Keratinocyte (primary cell): ENCODE measurements at regions not wholly inside any gene's neighbourhood (a gene's known extent, or its start where the extent isn't known, plus 50 kb on each side); places are given as distances from the start of the nearest gene placed in this dataset.

Experiments used
- EZH2 ChIP-seq: IDR thresholded peaks from one replicate; pipeline ENCODE4 v1.6.1; 2012; ENCODE audit warnings: inconsistent platforms, mild to moderate bottlenecking, low read length, moderate library complexity
- TF ChIP-seq, protein P1 (sequence below), 3 experiments: IDR thresholded peaks in 1 of 3; conservative IDR thresholded peaks in 1 of 3; optimal IDR thresholded peaks in 1 of 3; 2 replicates in 2 of 3; 3 replicates in 1 of 3; pipeline versions ENCODE3 to v1.5.1; 2011; ENCODE audit warnings: low read length in 3 of 3, mild to moderate bottlenecking in 3 of 3, moderate library complexity in 2 of 3, control low read depth in 1 of 3, inconsistent platforms in 1 of 3; ENCODE audit not compliant: insufficient read depth in 2 of 3; ENCODE audit errors: extremely low read depth in 1 of 3

DNA sequence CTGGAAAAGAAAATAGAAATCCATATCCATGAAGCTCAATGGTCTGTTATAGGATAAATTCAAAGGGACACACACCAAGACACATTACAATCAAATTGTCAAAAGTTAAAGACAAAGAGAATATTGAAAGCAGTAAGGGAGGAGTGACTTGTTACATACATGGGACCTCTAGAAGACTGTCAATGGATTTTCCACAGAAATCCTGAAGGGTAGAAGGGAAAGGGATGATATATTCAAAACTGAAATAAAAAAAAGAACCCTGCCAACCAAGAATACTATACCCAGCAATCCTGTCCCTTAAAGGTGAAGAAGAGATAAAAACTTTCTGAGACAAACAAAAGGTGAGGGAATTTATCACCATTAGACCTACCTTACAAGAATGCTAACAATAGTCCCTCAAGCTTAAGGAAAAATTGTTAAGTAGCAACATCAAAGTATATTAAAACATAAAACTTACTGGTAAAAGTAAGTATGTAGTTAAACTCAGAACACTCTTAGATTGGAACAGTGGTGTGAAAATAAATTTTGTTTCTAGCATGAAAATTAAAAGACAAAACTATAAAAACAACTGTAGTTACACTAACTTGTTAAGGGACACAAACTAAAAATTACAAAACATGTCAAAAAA, 103.2 kb upstream of the APP start:
- TF ChIP-seq, protein P1, sequence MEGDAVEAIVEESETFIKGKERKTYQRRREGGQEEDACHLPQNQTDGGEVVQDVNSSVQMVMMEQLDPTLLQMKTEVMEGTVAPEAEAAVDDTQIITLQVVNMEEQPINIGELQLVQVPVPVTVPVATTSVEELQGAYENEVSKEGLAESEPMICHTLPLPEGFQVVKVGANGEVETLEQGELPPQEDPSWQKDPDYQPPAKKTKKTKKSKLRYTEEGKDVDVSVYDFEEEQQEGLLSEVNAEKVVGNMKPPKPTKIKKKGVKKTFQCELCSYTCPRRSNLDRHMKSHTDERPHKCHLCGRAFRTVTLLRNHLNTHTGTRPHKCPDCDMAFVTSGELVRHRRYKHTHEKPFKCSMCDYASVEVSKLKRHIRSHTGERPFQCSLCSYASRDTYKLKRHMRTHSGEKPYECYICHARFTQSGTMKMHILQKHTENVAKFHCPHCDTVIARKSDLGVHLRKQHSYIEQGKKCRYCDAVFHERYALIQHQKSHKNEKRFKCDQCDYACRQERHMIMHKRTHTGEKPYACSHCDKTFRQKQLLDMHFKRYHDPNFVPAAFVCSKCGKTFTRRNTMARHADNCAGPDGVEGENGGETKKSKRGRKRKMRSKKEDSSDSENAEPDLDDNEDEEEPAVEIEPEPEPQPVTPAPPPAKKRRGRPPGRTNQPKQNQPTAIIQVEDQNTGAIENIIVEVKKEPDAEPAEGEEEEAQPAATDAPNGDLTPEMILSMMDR (optimal IDR thresholded peaks at IDR 0.05 in 1 of 3, IDR thresholded peaks at IDR 0.05 in 1 of 3, conservative IDR thresholded peaks at IDR 0.05 in 1 of 3; ENCODE audit: extremely low read depth in 1 of 3, insufficient read depth in 2 of 3, low read length in 3 of 3): no peak
- TF ChIP-seq EZH2: no peak
